22Rv1 (cell line): ENCODE measurements at regions not wholly inside any gene's neighbourhood (a gene's known extent, or its start where the extent isn't known, plus 50 kb on each side); places are given as distances from the start of the nearest gene placed in this dataset.

ENCODE experiments used
- ZFX ChIP-seq: fragments of 450-650 bp; IDR thresholded peaks from 2 replicates; pipeline ENCODE4 v1.6.1; 2017; ENCODE audit warnings: antibody characterized with exemption, borderline replicate concordance
- TF ChIP-seq, protein P1 (sequence below): fragments of 450-650 bp; IDR thresholded peaks from 2 replicates; pipeline ENCODE4 v1.5.1; 2017; ENCODE audit warnings: mild to moderate bottlenecking

DNA sequence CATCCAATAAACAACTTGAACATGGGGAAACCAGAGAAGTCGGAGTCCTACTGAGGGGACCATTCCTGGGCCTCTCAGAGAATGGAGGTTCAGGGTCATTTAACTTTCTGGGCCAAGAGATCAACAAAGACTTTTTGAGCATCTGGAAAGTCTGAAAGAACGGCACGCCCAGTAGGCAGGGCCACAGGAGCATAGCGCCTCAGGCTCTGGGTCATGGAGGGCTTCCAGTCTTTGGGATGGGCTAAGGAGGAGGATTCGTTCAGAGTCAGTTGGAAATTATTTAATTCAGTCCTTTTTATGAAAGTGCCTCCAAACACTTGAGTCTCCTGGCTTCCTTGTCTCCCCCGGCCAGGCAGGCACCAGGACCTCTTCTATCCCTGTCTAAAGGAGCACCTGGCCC is 101.1 kb upstream of the GLI2 start:
- TF ChIP-seq, protein P1, sequence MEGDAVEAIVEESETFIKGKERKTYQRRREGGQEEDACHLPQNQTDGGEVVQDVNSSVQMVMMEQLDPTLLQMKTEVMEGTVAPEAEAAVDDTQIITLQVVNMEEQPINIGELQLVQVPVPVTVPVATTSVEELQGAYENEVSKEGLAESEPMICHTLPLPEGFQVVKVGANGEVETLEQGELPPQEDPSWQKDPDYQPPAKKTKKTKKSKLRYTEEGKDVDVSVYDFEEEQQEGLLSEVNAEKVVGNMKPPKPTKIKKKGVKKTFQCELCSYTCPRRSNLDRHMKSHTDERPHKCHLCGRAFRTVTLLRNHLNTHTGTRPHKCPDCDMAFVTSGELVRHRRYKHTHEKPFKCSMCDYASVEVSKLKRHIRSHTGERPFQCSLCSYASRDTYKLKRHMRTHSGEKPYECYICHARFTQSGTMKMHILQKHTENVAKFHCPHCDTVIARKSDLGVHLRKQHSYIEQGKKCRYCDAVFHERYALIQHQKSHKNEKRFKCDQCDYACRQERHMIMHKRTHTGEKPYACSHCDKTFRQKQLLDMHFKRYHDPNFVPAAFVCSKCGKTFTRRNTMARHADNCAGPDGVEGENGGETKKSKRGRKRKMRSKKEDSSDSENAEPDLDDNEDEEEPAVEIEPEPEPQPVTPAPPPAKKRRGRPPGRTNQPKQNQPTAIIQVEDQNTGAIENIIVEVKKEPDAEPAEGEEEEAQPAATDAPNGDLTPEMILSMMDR: no peak
- no peak for TF ChIP-seq ZFX
